ENCODE measurements at regions not wholly inside any gene's neighbourhood (a gene's known extent, or its start where the extent isn't known, plus 50 kb on each side); places are given as distances from the start of the nearest gene placed in this dataset.

- no peak overlapping the region for H4K91ac ChIP-seq (ENCODE audit: insufficient read length, low read depth, low read length)
- WGBS (ENCODE audit: extremely low coverage, insufficient read length, low lambda C conversion rate), result no CpG with 5 or more reads among the region's 4 CpGs
- H3K4me3 Mint-ChIP-seq, result no peak overlapping the region
- no peaks in the 10 kb centered on the region for H3K79me2 ChIP-seq (ENCODE audit: insufficient read depth, low read length)
- H3T11ph ChIP-seq (ENCODE audit: low read length), result no peak overlapping the region
- no peaks in the 10 kb centered on the region for H3K23me2 ChIP-seq (ENCODE audit: insufficient read length, low read depth, low read length, poor library complexity, severe bottlenecking)
- H2AFZ ChIP-seq (ENCODE audit: low read length), result no peak overlapping the region
- H3K79me1 ChIP-seq (ENCODE audit: insufficient read depth, low read depth, low read length, poor library complexity, severe bottlenecking), result no peaks in the 10 kb centered on the region
- H3K27me3 ChIP-seq (ENCODE audit: insufficient read depth, low read length), result no peaks in the 10 kb centered on the region
- no peak overlapping the region for H3K4me2 ChIP-seq (ENCODE audit: insufficient read depth, insufficient read length, low read length)
- no peak overlapping the region for H3K27ac ChIP-seq (ENCODE audit: insufficient read length, low read depth, low read length)
- H2BK120ac ChIP-seq (ENCODE audit: low read depth, low read length, poor library complexity, severe bottlenecking), result no peak overlapping the region
- DNase-seq, result no peak
- H3K9ac ChIP-seq (ENCODE audit: extremely low read depth, insufficient read length, low read length), result no peak overlapping the region
- no peak overlapping the region for H4K8ac ChIP-seq (replicated peaks; ENCODE audit: insufficient read length, low read depth, low read length)
- TF ChIP-seq CTCF (conservative IDR thresholded peaks at IDR 0.05), result no peak
- no peak overlapping the region for H3K27ac Mint-ChIP-seq
- H3K4me1 Mint-ChIP-seq, result no peaks in the 10 kb centered on the region
- no peak overlapping the region for H3K56ac ChIP-seq (ENCODE audit: insufficient read length, low read depth, low read length)
- no peak overlapping the region for H3K18ac ChIP-seq (ENCODE audit: insufficient read length, low read depth, low read length)
- peaks cover 7 to 14% of the 10 kb centered on the region in 2 experiments; a peak in 4 of 5 replicates for H3K9me3 Mint-ChIP-seq
- H3K36me3 Mint-ChIP-seq (ENCODE audit: insufficient read depth in 1 of 3, low read depth in 3 of 3), result peaks cover 4 to 15% (median 6%) of the 10 kb centered on the region in 3 experiments; a peak in 6 of 7 replicates
- H4K20me1 ChIP-seq (ENCODE audit: control insufficient read depth, insufficient read depth, insufficient read length), result no peaks in the 10 kb centered on the region
- no peaks in the 10 kb centered on the region for H3K9me3 ChIP-seq (ENCODE audit: control insufficient read depth, low read depth, low read length)
- no peak overlapping the region for H2BK15ac ChIP-seq (ENCODE audit: low read depth, low read length)
- H3K4me1 ChIP-seq (ENCODE audit: insufficient read depth, low read length), result no peaks in the 10 kb centered on the region
- H3K4ac ChIP-seq (ENCODE audit: low read depth, low read length), result no peak overlapping the region
- no peak overlapping the region for H4K5ac ChIP-seq (ENCODE audit: insufficient read length, low read depth, low read length)
- H2AK5ac ChIP-seq (ENCODE audit: insufficient read length, low read length), result no peak overlapping the region
- H2BK5ac ChIP-seq (ENCODE audit: insufficient read length, low read length), result no peak overlapping the region
- no peak overlapping the region for H3K14ac ChIP-seq (ENCODE audit: insufficient read depth, low read length)
- no peaks in the 10 kb centered on the region for H3K27me3 Mint-ChIP-seq (ENCODE audit: low read depth)
- H2BK20ac ChIP-seq (ENCODE audit: low read depth, low read length, poor library complexity, severe bottlenecking), result no peak overlapping the region
- no peak overlapping the region for H2BK12ac ChIP-seq (ENCODE audit: insufficient read length, low read depth, low read length)
- no peak overlapping the region for H3K23ac ChIP-seq (ENCODE audit: insufficient read length, low read depth, low read length)
Measured at GRCh38 chr5:105032917-105033316, 1470.3 kb upstream of the NUDT12 start.
